ENCODE measurements at regions not wholly inside any gene's neighbourhood (a gene's known extent, or its start where the extent isn't known, plus 50 kb on each side); places are given as distances from the start of the nearest gene placed in this dataset.
"Not testable (repeated sequence)": the region's sequence is repeated elsewhere in the genome, so short reads cannot be mapped to it uniquely, and the experiment has no call there.

DNA sequence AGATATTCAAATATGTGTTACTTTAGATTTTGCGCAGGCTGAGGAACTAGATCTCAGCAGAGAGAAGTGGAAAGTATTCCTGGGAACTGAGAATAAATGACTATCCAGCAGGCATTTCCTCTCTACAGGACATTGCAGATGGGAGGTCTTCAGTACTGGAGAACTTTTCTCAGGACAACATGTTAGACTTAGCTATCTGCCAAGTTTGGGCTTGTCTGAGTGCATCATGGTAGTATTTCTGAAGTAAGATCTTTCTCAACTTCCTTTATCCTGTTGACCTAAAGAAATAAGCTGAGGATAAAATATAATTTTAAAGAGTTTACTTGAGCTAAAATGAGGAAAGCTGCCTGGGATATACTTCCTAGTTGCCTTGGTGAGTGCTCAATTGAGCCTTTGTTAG, 167.9 kb upstream of the BCHE start:
- no peak for FAIRE-seq

DNA sequence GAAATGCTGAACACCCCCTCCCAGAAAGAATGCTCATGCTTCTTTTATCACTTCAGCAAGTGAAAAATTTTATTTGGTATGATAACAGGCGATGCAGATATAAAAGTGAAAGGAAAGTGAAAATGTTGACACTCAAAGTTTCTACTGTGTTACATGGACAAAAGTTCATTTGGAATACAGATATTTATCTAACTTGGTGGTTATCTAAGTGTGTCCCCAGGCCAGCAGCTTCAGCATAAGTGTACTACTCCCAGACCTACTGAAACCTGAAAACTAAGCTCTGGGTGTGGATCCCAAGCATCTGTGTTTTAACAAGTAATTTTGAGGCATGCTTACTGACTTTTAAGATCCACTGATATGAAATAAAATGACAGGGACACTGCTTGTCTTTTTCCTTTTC, 157.1 kb upstream of the BCHE start:
- FAIRE-seq, result no peak

DNA sequence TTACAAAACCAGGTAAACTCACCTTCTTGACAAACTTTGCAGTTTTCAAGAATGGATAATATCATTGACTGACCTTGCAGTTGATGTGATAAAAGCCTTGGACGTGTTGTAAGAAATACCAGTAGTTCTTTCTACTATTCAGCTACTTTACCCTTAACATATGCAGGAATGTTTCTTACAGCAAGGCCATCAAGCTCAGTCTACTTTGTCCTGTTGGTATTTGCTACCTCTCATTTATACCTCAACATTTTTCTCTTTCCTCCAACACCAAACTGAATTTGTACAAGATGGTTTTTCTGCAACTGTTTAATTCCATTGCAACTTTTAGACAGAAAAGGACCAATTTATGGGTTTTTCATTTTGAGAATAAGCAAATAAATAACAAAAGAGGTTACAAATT, 147.4 kb upstream of the BCHE start:
- no peak for FAIRE-seq

DNA sequence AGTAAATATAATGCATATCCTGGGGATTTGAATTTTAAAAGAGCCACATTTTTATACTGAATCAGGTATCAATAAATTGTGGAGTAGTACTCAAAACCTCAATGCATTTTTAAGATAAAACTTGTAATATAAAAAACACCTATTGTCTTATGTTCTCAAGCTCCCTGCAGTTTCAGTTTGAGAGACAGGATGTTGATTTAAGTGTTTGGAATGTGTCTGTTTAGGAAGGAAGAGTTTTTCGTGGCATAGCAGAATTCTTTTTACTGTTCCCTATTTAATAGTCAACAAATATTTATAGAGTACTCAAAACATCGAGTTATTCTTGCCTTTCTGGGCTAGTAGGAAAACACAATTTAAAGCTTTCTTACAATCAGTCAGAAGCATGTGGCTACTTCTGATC, 146.1 kb upstream of the BCHE start:
- no peak for FAIRE-seq

DNA sequence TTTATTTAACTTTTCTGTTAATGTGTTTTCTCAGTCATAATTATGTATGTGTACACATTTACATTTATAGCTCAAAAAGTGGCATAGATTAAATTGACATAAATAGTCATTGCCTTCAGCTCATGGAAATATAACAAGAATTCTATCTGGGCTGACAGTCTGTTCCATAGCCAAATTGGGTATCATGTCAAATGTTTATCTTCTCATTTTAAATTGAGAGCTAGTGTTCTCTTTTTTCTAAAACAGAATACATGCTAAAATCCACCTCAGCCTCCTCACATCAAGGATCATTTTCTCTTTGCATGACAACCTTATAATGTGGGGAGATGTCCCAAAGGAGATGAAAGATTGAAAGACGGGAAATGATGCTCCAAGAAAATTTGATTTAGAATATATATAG, 144.1 kb upstream of the BCHE start:
- FAIRE-seq, result no peak

DNA sequence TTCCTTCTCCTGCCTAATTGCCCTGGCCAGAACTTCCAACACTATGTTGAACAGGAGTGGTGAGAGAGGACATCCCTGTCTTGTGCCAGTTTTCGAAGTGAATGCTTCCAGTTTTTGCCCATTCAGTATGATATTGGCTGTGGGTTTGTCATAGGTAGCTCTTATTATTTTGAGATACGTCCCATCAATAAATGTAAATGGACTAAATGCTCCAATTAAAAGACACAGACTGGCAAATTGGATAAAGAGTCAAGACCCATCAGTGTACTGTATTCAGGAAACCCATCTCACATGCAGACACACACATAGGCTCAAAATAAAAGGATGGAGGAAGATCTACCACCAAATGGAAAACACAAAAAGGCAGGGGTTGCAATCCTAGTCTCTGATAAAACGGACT, 123.6 kb upstream of the BCHE start:
- not testable (repeated sequence) for FAIRE-seq

DNA sequence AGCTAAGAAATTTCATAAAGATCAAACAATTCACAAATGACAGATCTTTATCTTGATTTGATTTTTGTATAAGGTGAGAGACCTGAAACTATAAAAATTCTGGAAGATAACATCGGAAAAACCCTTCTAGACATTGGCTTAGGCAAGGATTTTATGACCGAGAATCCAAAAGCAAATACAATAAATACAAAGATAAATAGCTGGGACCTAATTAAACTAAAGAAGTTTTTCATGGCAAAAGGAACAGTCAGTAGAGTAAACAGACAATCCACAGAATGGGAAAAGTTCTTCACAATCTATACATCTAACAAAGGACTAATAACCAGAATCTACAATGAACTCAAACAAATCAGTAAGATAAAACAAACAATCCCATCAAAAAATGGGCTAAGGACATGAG, 116.9 kb upstream of the BCHE start:
- no peak for FAIRE-seq

DNA sequence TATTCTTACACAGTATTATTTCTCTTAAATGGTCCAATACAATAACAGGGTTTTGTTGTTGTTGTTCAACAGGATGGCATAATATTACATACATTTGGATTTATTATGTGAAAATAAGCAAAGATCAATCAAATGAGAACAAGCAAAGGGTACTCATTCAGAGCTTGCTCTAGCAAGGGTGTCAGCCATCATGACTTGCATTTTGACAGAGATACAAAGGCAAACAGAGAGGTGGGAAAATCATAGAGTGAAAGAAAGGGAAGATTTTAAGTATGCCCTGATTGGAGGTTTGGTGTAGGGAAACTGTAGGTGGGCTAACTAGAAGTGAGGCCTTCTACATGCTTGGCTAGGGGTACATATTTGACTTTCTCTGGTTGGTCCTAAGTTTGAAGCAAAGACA, 109.1 kb upstream of the BCHE start:
- FAIRE-seq, result no peak

DNA sequence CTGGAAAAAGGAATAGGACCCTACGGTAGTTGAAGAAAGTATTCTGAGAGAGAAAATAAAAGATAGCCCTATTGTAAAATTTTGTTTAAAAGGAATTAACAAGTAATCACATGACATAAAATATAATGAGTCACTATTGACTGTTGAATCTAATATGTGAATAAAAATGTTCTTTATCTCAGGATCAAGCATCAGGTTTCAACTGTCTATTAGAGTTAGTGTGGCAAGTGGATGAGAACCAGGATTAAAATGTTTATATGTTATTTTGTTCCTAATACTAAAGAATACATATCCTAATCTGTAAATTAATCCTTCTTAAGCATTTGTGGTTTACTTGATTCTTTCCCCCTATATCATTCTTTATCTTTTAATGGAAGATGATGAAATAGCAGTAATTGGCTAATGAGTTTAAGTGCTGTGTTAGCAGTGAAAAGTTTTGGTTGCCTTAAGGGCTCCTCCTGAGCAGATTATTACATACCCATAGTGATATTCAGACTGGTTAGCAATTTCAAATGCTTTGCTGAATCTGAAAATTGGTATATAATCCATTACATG, 101.8 kb upstream of the BCHE start:
- FAIRE-seq, result no peak

DNA sequence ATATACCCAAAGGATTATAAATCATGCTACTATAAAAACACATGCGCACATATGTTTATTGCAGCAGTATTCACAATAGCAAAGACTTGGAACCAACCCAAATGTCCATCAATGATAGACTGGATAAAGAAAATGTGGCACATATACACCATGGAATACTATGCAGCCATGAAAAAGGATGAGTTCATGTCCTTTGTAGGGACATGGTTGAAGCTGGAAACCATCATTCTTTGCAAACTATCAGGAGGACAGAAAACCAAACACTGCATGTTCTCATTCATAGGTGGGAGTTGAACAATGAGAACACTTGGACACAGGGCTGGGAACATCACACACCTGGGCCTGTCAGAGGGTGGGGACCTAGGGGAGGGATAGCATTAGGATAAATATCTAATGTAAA, 98.9 kb upstream of the BCHE start:
- FAIRE-seq, result not testable (repeated sequence)

DNA sequence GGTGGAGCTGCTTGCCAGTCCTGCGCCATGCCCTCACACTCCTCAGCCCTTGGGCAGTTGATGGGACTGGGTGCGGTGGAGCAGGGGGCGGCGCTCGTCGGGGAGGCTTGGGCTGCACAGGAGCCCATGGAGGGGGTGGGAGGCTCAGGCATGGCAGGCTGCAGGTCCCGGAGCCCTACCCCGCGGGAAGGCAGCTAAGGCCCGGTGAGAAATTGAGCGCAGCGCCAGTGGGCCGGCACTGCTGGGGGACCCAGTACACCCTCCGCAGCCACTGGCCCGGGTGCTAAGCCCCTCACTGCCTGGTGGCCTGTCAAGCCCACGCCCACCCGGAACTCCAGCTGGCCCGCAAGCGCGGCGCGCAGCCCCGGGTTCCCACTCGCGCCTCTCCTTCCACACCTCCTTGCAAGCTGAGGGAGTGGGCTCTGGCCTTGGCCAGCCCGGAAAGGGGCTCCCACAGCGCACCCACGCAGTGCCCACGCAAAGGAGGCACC, 87.1 kb upstream of the BCHE start:
- not testable (repeated sequence) for FAIRE-seq

DNA sequence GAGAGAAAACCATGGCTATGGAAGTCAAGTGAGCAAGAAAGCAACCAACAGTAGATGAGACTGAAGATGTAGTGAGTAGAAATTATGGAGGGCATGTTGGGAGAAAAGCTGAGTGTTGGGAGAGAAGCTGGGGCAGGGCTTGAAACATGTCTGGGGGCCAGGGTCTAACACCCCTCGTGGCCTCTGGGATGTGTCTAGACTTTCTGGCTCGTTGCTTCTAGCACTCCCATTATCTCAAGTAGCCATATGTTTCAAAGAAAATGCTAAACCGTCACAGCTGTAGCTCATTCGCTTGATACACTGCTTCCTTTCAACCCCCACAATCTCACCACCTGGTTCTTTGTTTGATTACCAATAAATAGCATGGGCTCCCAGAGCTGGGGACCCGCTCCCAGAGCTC, 83.8 kb upstream of the BCHE start:
- FAIRE-seq, result no peak

DNA sequence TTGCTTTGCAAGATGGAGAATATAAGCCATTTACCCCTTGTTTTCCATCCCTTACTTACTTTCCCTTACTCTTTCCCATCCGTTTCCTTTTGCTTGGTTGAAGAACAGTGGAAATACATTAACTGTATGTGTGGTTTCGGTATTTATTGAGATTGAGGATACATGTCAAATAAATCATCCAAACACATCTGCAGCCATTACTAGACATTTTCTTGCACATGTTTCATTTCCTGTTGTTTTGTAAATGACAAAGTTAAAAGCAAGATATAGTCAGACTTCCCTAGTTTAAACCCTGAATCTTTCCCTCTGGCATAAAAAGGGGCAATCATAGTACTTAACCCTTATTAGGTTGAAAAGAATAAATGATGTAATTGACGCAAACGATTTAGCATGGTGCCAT, 82.1 kb upstream of the BCHE start:
- no peak for FAIRE-seq

DNA sequence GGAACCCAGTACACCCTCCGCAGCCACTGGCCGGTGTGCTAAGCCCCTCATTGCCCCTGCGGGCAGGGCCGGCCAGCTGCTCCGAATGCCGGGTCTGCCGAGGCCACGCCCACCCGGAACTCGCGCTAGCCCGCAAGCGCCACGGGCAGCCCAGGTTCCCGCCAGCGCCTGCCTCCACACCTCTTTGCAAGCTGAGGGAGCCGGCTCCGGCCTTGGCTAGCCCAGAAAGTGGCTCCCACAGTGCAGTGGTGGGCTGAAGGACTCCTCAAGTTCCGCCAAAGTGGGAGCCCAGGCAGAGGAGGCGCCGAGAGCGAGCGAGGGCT, 81.4 kb upstream of the BCHE start:
- no peak for FAIRE-seq

DNA sequence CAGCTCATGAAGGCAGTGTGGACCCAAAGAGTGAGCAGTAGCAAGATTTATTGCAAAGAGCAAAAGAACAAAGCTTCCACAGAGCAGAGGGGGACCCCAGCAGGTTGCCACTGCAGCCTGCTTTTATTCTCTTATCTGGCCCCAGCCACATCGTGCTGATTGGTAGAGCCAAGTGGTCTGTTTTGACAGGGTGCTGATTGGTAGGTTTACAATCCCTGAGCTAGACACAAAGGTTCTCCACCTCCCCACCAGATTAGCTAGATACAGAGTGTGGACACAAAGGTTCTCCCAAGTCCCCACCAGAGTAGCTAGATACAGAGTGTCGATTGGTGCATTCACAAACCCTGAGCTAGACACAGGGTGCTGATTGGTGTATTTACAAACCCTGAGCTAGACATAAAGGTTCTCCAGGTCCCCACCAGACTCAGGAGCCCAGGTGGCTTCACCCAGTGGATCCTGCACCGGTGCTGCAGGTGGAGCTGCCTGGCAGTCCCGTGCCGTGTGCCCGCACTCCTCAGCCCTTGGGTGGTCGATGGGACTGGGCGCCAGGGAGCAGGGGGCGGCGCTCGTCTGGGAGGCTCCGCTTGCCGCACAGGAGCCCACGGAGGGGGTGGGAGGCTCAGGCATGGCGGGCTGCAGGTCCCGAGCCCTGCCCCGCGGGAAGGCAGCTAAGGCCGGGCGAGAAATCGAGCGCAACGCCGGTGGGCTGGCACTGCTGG, 80.9 kb upstream of the BCHE start:
- FAIRE-seq, result not testable (repeated sequence)

DNA sequence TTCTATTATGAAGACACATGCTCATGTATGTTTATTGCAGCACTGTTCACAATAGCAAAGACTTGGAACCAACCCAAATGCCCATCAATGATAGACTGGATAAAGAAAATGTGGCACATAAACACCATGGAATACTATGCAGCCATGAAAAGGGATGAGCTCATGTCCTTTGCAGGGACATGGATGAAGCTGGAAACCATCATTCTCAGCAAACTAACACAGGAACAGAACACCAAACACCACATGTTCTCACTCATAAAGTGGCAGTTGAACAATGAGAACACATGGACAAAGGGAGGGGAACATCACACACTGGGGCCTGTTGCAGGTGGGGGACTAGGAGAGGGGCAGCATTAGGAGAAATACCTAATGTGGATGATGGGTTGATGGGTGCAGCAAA, 77.9 kb upstream of the BCHE start:
- FAIRE-seq, result not testable (repeated sequence)

DNA sequence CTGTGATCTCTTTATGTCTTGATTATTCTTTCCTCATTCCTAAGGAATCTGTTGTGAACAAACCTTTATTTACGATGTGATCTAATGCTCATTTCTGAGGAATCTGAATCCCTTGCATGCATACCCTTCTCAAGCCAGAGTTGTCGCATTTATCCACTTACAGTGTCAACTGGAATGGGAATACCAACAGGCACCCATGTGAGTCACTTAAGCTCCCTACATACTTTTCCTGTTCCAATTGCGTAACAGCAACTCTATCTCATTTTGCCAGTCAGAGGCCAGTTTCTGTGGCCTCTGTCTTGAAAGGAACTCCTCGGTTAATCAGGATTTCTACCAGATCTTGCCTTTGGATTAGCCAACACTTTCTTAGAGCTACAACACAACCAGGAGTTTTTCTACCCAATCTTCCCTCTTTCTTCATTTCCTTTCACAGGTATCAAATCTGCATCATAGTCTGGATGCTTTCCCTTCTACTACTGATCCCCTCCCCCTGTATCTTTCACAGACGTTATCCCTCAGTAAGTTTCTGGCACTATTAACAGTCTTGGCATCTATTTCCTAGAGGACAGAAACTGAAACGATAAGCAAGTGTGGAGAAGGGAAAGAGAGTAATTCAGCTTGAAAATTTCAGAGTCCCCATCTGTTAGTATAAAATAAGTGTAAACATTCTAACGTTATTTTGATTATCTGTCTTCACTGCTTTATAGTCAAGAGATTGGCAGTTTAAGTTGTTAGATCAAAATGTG, 66.8 kb upstream of the BCHE start:
- FAIRE-seq, result no peak

DNA sequence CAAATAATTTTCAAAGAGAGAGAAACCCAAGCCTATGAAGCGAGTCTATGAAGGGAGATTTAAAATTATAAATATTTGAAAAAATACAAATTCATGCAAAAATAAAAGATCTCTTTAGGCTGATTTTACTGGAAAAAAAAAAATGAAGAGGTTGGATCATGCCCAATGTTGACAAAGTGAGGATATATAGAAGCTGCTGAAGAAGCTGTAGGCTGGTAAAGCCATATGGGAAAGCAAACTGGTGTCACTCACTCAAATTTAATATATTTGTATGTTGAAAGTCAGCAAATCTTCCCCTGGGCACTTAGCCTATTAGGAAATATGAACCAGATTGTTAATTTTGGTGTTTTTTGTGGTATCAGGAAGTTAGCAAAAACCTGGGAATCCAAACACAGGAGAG, 61.8 kb upstream of the BCHE start:
- FAIRE-seq, result no peak

DNA sequence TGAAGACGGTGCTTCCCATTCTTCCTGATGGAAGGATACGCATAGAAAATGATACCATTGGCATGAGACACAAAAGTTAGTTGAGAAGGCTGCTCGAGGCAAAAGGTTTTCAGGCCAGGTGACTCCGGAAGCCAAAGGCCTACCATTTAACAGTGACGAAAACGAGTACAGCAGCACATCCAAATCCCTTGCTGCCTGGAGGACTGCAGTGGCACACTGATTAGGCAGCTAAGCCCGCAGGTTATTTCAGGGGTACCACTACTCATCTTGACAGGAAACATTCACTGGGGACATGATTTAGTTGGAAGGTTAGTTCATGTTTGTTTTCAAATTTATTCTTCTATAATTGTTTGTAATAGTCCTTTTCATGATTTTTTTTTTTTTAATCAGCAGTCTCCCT, 59.9 kb upstream of the BCHE start:
- FAIRE-seq, result no peak

DNA sequence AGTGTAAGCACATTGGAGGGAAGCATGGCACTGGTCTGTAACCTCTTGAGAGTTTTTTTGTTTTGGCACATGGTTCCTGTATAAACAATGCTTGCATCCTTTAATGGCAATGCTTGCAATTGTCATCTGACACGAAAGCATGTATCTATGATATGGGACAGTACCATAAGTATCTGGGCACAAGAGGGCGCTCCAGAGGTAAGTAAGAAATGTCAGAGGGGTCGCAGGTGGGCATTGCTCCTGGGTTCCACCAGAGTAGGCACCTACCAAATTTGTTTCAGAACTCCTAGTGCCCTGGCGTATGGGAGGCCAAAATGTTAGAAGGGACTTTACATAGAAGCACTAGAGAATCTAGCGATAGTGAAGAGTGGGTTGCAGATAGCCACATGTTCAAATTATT, 58.7 kb upstream of the BCHE start:
- no peak for FAIRE-seq

DNA sequence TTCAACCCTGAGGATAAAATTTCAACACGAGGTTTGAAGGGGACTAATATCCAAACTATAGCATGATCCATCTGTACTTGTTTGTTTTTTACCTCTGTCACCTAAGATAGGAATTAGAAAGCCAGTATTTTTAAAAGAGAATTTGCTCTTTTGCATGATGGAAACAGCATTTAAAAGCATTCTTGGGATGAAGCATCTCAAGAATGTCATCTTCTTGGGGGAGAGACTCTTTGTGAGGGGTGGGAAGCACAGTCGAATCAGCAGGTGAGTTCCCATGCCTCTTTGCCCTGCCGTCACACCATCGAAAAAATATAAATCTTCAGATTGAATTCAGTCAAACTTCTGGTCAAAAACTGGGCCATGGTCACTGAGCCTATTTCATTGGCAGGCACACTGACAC, 55.3 kb upstream of the BCHE start:
- no peak for FAIRE-seq

Measured in TTC549 (cell line).